ENCODE measurements at regions not wholly inside any gene's neighbourhood (a gene's known extent, or its start where the extent isn't known, plus 50 kb on each side); places are given as distances from the start of the nearest gene placed in this dataset.

DNA sequence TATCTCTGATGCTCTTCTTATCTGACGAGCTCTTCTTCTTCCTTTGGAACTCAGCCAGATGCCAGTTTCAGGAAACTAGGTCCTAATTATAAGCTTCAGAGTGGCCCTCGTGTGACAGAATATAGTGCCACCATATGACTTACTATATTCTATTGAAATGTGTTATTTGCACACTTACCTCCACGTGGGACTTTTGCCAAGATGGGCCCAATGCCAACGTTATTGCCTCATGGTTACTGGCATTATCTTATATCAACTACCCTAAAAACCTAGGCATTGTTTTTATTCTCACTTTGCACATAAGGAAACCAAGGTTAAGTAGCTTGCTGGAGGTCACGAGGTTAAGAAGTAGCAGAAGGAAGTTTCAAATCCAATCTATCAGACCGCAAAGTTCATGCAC, 71.3 kb upstream of the SLCO3A1 start:
- TF ChIP-seq, protein P1, sequence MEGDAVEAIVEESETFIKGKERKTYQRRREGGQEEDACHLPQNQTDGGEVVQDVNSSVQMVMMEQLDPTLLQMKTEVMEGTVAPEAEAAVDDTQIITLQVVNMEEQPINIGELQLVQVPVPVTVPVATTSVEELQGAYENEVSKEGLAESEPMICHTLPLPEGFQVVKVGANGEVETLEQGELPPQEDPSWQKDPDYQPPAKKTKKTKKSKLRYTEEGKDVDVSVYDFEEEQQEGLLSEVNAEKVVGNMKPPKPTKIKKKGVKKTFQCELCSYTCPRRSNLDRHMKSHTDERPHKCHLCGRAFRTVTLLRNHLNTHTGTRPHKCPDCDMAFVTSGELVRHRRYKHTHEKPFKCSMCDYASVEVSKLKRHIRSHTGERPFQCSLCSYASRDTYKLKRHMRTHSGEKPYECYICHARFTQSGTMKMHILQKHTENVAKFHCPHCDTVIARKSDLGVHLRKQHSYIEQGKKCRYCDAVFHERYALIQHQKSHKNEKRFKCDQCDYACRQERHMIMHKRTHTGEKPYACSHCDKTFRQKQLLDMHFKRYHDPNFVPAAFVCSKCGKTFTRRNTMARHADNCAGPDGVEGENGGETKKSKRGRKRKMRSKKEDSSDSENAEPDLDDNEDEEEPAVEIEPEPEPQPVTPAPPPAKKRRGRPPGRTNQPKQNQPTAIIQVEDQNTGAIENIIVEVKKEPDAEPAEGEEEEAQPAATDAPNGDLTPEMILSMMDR (IDR thresholded peaks at IDR 0.05; ENCODE audit: low read depth, low read length) = no peak
- H3K4me3 ChIP-seq (ENCODE audit: low read depth, low read length) = no peak overlapping the region
- H3K36me3 ChIP-seq = no peaks in the 10 kb centered on the region
- DNase-seq = no peak
- no peaks in the 10 kb centered on the region for H3K4me1 ChIP-seq
- H3K9me3 ChIP-seq = no peaks in the 10 kb centered on the region; the same call in 1 of the 2 replicates
- no peaks in the 10 kb centered on the region; the same call in 1 of the 2 replicates for H3K27me3 ChIP-seq

DNA sequence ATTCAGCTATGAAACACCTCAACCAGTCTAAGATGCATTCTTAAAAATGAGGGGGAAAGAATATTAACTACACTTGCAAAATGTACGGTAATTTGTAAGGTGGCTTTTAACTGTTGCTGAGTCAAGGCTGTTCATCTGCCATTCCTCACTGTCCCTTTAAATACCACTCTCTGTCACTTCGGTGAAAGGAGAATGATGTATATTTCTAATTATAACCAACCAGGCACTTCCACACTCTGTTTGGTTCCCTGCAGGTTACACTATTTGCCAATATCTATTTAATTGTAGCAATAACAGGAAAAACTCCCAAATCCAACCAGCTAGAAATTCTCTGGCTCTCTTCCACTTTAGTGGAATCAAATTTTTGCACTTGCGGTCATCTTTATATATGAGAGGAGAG, 70.5 kb upstream of the SLCO3A1 start:
- no peaks in the 10 kb centered on the region; the same call in 1 of the 2 replicates for H3K9me3 ChIP-seq
- no peaks in the 10 kb centered on the region; the same call in 1 of the 2 replicates for H3K27me3 ChIP-seq
- DNase-seq = no peak
- H3K36me3 ChIP-seq = no peaks in the 10 kb centered on the region
- no peaks in the 10 kb centered on the region for H3K4me1 ChIP-seq
- no peak overlapping the region for H3K4me3 ChIP-seq (ENCODE audit: low read depth, low read length)
- TF ChIP-seq, protein P1 (IDR thresholded peaks at IDR 0.05; ENCODE audit: low read depth, low read length) = no peak

DNA sequence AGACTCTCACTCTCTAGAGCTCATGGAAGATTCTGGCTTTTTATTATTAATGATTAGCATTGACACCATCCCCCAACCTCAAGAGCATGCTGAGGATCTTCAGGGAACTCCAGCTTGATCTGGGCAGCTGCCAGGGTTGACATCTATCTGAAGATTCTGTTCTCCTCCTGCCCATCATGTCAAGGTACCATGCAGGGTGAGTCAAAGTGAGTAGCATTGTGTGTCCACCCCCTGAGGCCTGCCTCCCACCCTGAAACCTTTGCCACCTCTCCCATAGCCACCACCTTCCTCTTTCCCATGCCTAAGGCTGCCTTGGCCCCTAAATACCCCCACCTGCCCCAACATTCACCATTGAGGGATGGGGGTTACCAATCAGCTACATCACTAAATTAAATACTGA, 70.1 kb upstream of the SLCO3A1 start:
- TF ChIP-seq, protein P1 (IDR thresholded peaks at IDR 0.05; ENCODE audit: low read depth, low read length) = no peak
- DNase-seq = no peak
- no peaks in the 10 kb centered on the region for H3K36me3 ChIP-seq

DNA sequence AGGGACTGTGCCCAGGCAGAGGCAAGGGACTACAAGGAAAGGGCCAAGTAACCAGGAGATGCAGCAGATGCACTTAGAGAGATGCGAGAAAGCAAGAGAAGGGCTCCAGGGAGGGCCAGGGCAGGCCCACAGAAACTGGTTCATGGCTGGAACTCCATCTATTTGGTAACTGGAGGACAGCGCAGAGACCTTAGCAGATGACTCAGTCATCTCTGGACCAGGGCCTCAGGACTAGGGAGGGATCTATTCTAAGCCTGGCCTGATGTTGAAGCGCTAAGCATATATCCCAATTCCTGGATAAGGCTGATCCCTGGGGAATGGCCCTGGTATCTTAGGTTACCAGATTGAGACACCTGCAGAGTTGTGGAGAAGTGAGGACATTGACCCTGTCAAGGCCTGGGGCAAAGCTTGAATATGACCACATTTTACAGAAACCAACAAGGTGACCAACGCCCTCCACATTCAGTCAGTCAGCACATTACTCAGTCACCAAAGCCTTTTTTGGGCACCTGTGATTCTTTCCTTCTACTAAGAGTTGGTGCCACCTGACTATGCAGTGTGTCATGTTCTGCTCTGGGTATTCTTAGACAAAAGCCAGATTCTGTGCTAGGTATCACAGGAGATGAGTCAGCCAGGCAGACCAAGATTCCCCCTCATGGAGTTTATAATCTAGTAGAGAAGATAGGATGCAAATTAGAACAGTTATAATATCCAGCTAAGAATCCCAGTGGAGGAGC, 68.4 kb upstream of the SLCO3A1 start:
- no peaks in the 10 kb centered on the region for H3K27me3 ChIP-seq

More for the DNA sequence above, 70.1 kb upstream of the SLCO3A1 start:
- Histone ChIP-seq H3K4me3 (ENCODE audit: low read depth, low read length) (no peak overlapping the region), H3K4me1 (no peaks in the 10 kb centered on the region), H3K9me3 (no peaks in the 10 kb centered on the region; the same call in 1 of the 2 replicates), H3K27me3 (no peaks in the 10 kb centered on the region)

DNA sequence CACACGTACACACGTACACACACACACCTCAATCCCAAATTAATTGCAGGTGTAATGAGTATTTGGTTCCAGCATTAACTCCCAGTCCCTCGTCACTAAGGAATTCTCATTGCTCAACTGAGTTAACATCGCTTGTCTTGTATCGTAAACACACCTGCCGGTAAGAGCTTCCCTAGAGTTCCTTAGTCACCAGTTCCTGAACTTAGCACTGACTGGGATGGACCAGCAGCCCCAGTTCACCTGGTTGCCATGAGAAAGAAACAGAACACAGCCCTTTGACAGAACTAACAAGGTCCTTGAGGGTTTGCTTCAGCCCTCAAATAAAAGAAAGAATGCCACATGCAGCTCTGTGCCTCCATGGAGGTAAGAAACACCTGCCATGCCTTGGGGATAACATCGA, 66.3 kb upstream of the SLCO3A1 start:
- no peak for DNase-seq
- H3K36me3 ChIP-seq = no peaks in the 10 kb centered on the region
- H3K4me3 ChIP-seq (ENCODE audit: low read depth, low read length) = no peak overlapping the region
- H3K9me3 ChIP-seq = no peaks in the 10 kb centered on the region; the same call in 1 of the 2 replicates
- TF ChIP-seq, protein P1 (IDR thresholded peaks at IDR 0.05; ENCODE audit: low read depth, low read length) = no peak
- no peaks in the 10 kb centered on the region for H3K4me1 ChIP-seq
- no peaks in the 10 kb centered on the region for H3K27me3 ChIP-seq

More for the DNA sequence above, 68.4 kb upstream of the SLCO3A1 start:
- TF ChIP-seq, protein P1 (IDR thresholded peaks at IDR 0.05; ENCODE audit: low read depth, low read length) = no peak
- DNase-seq = no peak
- H3K4me3 ChIP-seq (ENCODE audit: low read depth, low read length) = no peak overlapping the region
- H3K36me3 ChIP-seq = no peaks in the 10 kb centered on the region
- H3K9me3 ChIP-seq = no peaks in the 10 kb centered on the region; the same call in 1 of the 2 replicates
- H3K4me1 ChIP-seq = no peaks in the 10 kb centered on the region

DNA sequence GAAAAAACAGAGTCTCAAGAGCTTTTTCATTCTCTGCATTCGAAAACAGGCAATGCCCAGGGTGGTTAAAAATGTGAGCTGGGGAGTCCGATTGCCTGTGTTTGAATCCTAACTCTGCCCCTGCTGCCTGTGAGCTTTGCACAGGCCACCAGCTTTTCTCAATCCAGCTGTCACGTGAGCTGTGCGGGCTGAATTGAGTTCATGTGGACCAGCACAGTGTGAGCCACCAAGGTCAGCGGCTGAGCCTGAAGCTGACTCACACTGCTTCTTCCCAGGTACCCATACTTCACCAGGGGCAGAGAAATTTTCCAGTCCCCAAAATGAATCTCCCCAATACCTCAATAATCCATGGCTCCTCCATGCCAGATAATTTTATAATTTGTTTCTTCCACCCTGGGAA, 64.4 kb upstream of the SLCO3A1 start:
- Histone ChIP-seq H3K4me3 (ENCODE audit: low read depth, low read length) (no peak overlapping the region), H3K36me3 (no peaks in the 10 kb centered on the region), H3K27me3 (no peaks in the 10 kb centered on the region), H3K4me1 (no peaks in the 10 kb centered on the region; the same call in 1 of the 2 replicates), H3K9me3 (no peaks in the 10 kb centered on the region)
- TF ChIP-seq, protein P1 (IDR thresholded peaks at IDR 0.05; ENCODE audit: low read depth, low read length) = no peak
- no peak for DNase-seq
